Progenitor cell of endocrine pancreas (in vitro differentiated cells): ENCODE measurements at regions not wholly inside any gene's neighbourhood (a gene's known extent, or its start where the extent isn't known, plus 50 kb on each side); places are given as distances from the start of the nearest gene placed in this dataset.

Source experiments
- DNase-seq: peaks from one replicate; pipeline ENCODE4 v3.0.0; 2021; ENCODE audit warnings: low spot score; ENCODE audit not compliant: unreplicated experiment
- H3K27ac Mint-ChIP-seq: 2 replicates; pipeline ENCODE4 v1.8.0; 2021; ENCODE audit warnings: mild to moderate bottlenecking, moderate library complexity, mixed read lengths
- H3K27me3 Mint-ChIP-seq: 2 replicates; pipeline ENCODE4 v1.8.0; 2021; ENCODE audit warnings: mixed read lengths
- H3K36me3 Mint-ChIP-seq: 2 replicates; pipeline ENCODE4 v1.8.0; 2022; ENCODE audit warnings: mixed read lengths; ENCODE audit not compliant: insufficient read depth
- H3K4me1 Mint-ChIP-seq: 2 replicates; pipeline ENCODE4 v1.8.0; 2021; ENCODE audit warnings: low read depth, mixed read lengths
- H3K4me3 Mint-ChIP-seq: 2 replicates; pipeline ENCODE4 v1.8.0; 2021; ENCODE audit warnings: low read depth, mild to moderate bottlenecking, moderate library complexity, mixed read lengths
- H3K9me3 Mint-ChIP-seq: 2 replicates; pipeline ENCODE4 v1.8.0; 2021; ENCODE audit warnings: low read depth, mixed read lengths
- TF ChIP-seq, protein P1 (sequence below): fragments of 200-600 bp; sonication (generic); IDR thresholded peaks from one replicate; pipeline ENCODE4 v1.5.0; 2021; ENCODE audit warnings: antibody characterized with exemption, mild to moderate bottlenecking; ENCODE audit not compliant: unreplicated experiment

DNA sequence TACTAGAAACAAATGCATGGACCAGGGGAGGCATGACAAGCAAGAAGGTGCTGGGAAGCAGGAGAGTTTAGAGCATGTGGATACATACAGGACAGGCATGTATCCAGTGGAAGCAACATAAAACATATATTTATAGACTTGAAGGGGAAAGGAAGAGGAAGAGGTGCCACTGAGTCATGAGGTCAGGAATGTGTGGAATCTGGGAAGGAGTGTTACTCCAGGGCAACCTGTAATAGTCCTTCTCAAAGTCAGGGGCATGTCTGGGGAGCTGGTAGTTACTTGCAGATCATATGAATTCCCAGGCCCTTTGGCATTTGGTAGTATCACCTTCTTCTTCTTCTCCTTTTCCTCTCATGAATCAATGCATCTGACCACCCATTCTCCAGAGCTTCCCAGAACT is 246.6 kb downstream of the XPNPEP1 start:
- H3K9me3 Mint-ChIP-seq = no peaks in the 10 kb centered on the region
- no peaks in the 10 kb centered on the region for H3K36me3 Mint-ChIP-seq
- H3K27ac Mint-ChIP-seq = no peak overlapping the region
- peaks cover 6% of the 10 kb centered on the region for H3K27me3 Mint-ChIP-seq
- H3K4me1 Mint-ChIP-seq = no peaks in the 10 kb centered on the region
- DNase-seq = no peak
- no peak overlapping the region for H3K4me3 Mint-ChIP-seq
- TF ChIP-seq, protein P1, sequence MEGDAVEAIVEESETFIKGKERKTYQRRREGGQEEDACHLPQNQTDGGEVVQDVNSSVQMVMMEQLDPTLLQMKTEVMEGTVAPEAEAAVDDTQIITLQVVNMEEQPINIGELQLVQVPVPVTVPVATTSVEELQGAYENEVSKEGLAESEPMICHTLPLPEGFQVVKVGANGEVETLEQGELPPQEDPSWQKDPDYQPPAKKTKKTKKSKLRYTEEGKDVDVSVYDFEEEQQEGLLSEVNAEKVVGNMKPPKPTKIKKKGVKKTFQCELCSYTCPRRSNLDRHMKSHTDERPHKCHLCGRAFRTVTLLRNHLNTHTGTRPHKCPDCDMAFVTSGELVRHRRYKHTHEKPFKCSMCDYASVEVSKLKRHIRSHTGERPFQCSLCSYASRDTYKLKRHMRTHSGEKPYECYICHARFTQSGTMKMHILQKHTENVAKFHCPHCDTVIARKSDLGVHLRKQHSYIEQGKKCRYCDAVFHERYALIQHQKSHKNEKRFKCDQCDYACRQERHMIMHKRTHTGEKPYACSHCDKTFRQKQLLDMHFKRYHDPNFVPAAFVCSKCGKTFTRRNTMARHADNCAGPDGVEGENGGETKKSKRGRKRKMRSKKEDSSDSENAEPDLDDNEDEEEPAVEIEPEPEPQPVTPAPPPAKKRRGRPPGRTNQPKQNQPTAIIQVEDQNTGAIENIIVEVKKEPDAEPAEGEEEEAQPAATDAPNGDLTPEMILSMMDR = no peak

DNA sequence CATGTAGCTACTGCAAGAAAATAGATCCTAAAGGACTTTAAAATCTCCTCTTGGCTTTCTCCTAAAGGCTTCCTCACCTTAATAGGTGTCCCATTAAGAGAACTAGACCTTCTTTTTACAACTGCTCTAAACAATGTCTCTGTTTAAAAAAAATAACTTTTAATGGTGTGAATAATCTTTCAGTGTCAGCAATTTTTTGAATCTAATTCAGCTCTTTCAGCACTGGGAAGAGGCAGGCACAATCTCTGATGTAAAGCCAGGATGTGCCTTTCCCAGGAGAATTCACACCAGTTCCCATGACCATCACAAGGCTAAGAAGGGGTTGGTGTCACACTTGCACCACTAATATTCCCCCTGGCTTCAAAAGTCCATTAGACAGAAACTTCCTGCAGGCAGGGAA is 254.6 kb downstream of the XPNPEP1 start:
- H3K4me3 Mint-ChIP-seq = no peak overlapping the region
- no peaks in the 10 kb centered on the region for H3K36me3 Mint-ChIP-seq
- H3K4me1 Mint-ChIP-seq = no peaks in the 10 kb centered on the region
- peaks cover 2% of the 10 kb centered on the region for H3K27me3 Mint-ChIP-seq
- TF ChIP-seq, protein P1 = no peak
- DNase-seq = no peak
- H3K9me3 Mint-ChIP-seq = no peaks in the 10 kb centered on the region
- H3K27ac Mint-ChIP-seq = no peak overlapping the region

DNA sequence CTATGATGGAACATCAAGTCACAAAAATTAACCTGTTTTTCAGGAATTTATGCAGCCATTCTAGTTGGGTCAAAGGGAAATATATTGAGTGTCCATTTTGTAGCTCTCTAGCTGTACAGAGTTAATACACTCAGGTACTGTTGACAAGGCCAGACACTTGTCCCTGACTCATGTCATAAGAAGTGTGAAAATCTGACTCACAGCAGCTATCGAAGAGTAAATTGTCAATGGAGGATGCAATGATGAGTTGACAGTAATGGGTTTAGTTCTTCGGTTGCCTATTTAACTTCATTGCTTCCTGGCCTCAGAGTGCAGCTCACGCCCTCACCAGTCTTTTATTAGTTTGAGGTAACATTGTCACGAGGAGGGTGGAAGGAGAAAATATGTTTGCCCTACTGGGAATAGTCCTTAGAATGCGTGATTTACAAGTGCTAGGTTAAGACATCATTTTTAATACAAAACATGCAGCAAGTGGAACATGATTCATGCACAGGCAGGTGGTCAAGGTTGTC is 255.1 kb downstream of the XPNPEP1 start:
- Mint-ChIP-seq H3K27me3 (peaks cover 2% of the 10 kb centered on the region), H3K9me3 (no peaks in the 10 kb centered on the region), H3K4me3 (no peak overlapping the region)

DNA sequence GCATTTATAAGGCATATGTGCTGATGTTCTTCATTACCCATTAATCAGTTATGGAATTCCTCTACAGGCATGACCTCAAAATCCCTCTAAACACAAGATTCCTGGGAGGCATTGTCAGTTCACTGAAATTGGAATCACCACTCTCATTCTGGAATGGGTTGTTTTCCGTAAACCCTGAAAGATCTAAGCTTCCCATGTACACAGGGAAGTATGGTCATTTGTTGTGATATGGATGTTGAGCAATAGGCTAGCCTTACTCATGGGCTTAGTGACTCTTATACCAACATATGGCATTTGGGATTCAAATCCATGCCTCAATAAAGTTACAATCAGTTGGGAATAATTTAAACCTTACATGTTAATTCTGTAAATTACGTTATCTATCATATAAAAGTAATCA is 258.0 kb downstream of the XPNPEP1 start:
- H3K9me3 Mint-ChIP-seq = no peaks in the 10 kb centered on the region
- no peaks in the 10 kb centered on the region for H3K36me3 Mint-ChIP-seq
- DNase-seq = no peak
- H3K4me3 Mint-ChIP-seq = no peak overlapping the region
- H3K4me1 Mint-ChIP-seq = no peaks in the 10 kb centered on the region
- H3K27me3 Mint-ChIP-seq = peaks cover 2% of the 10 kb centered on the region
- no peak overlapping the region for H3K27ac Mint-ChIP-seq
- TF ChIP-seq, protein P1 = no peak

More for the DNA sequence above, 255.1 kb downstream of the XPNPEP1 start:
- TF ChIP-seq, protein P1 = no peak
- DNase-seq = no peak
- Mint-ChIP-seq H3K36me3 (no peaks in the 10 kb centered on the region), H3K4me1 (no peaks in the 10 kb centered on the region), H3K27ac (no peak overlapping the region)

DNA sequence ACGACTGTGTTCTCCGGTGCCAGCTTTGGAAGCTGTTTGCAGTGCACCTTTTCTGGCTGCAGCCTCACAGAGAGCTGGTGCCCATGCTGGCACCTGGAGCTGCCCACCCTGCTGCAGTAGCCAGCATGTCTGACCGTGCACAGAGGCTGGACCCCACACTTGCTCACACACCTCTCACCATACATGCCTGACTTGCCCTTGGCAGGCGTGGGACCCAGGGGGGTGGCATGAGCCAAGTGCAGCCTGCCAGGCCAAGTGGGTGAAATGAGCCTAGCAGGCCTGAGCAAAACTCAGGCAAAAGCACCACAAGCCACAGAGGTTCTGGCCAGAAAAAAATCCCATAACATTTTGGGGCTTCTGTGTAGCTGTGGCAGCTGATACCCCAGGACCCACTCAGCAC is 258.8 kb downstream of the XPNPEP1 start:
- no peaks in the 10 kb centered on the region for H3K4me1 Mint-ChIP-seq
- no peak overlapping the region for H3K4me3 Mint-ChIP-seq
- TF ChIP-seq, protein P1 = no peak
- no peaks in the 10 kb centered on the region for H3K9me3 Mint-ChIP-seq
- H3K27me3 Mint-ChIP-seq = no peaks in the 10 kb centered on the region
- H3K27ac Mint-ChIP-seq = no peak overlapping the region
- H3K36me3 Mint-ChIP-seq = no peaks in the 10 kb centered on the region
- DNase-seq = no peak
